ENCODE measurements at regions not wholly inside any gene's neighbourhood (a gene's known extent, or its start where the extent isn't known, plus 50 kb on each side); places are given as distances from the start of the nearest gene placed in this dataset.

DNA sequence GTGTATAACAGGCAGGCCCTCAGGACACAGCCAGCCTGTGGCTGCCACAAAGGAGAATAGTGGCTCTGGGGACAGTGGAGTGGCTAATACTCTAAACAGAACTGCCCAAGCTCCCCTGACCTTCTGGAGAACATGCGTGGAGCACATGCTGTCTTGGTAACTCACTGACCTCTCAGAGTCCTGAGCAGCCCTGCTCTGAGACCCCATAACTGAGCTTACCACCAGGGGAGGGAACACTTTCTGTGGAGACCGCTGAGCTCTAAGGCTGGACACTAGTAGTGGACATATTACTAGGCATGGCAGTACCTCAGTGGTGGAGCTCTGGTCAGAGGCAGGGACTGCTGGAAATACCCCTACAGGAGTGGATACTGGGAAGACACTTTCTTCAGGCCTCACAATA, 60.2 kb upstream of the SPTLC1 start:
- no peak overlapping the region for H3K4me3 ChIP-seq (ENCODE audit: insufficient read depth, low read length)
- H2AFZ ChIP-seq (ENCODE audit: low read length) = no peak overlapping the region
- H4K20me1 ChIP-seq (ENCODE audit: insufficient read depth, low read length) = no peaks in the 10 kb centered on the region
- peak; percentile 34 for DNase-seq (ENCODE audit: insufficient read length, low spot score, missing footprints)
- no peaks in the 10 kb centered on the region for H3K27me3 ChIP-seq (ENCODE audit: insufficient read depth, low read length)
- no peak for TF ChIP-seq CTCF (IDR thresholded peaks at IDR 0.05; ENCODE audit: extremely low read depth, low read depth, low read length)
- no peak overlapping the region for H3K27ac ChIP-seq (ENCODE audit: low read depth, low read length)
- peaks cover 7% of the 10 kb centered on the region for H3K9me3 ChIP-seq (ENCODE audit: low read depth, low read length)
- H3K4me1 ChIP-seq (ENCODE audit: insufficient read depth, low read length) = peaks cover 2% of the 10 kb centered on the region
- H3K4me2 ChIP-seq (ENCODE audit: insufficient read depth, low read length) = no peak overlapping the region
- no peaks in the 10 kb centered on the region for H3K79me2 ChIP-seq (ENCODE audit: insufficient read depth, low read length)
- no peaks in the 10 kb centered on the region for H3K36me3 ChIP-seq (ENCODE audit: insufficient read depth, low read length)

DNA sequence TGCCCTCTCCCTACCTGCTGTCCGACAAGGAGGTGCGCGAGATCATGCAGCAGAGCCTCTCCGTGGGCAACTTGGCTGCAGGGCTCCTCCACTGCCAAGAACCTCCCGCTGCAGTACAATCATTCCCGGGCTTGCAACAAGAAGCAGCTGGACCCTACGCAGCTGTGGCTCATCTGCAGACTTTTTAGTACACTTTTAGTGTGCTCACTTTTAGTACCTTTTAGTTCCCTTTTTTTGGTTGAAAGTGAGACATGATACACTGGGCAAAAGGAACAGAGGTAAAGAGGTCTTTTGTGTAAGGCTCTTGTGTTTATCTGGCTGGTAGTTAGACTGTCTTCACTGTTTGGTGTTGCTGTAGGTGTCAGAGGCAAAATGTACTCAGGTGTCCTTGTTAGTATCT, 58.1 kb upstream of the SPTLC1 start:
- Histone ChIP-seq H3K27ac (ENCODE audit: low read depth, low read length) (no peak overlapping the region), H3K4me1 (ENCODE audit: insufficient read depth, low read length) (no peaks in the 10 kb centered on the region), H3K9me3 (ENCODE audit: low read depth, low read length) (peaks cover 7% of the 10 kb centered on the region), H2AFZ (ENCODE audit: low read length) (no peak overlapping the region), H3K4me2 (ENCODE audit: insufficient read depth, low read length) (no peak overlapping the region), H3K36me3 (ENCODE audit: insufficient read depth, low read length) (no peaks in the 10 kb centered on the region), H3K79me2 (ENCODE audit: insufficient read depth, low read length) (no peaks in the 10 kb centered on the region), H4K20me1 (ENCODE audit: insufficient read depth, low read length) (no peaks in the 10 kb centered on the region), H3K4me3 (ENCODE audit: insufficient read depth, low read length) (no peak overlapping the region), H3K27me3 (ENCODE audit: insufficient read depth, low read length) (no peaks in the 10 kb centered on the region)
- TF ChIP-seq CTCF (IDR thresholded peaks at IDR 0.05; ENCODE audit: extremely low read depth, low read depth, low read length) = no peak
- no peak for DNase-seq (ENCODE audit: insufficient read length, low spot score, missing footprints)

- Histone ChIP-seq H3K36me3 (ENCODE audit: insufficient read depth, low read length) (no peaks in the 10 kb centered on the region), H3K27me3 (ENCODE audit: insufficient read depth, low read length) (no peaks in the 10 kb centered on the region), H4K20me1 (ENCODE audit: insufficient read depth, low read length) (no peaks in the 10 kb centered on the region), H3K4me2 (ENCODE audit: insufficient read depth, low read length) (no peak overlapping the region), H3K9me3 (ENCODE audit: low read depth, low read length) (peaks cover 7% of the 10 kb centered on the region), H3K27ac (ENCODE audit: low read depth, low read length) (no peak overlapping the region), H2AFZ (ENCODE audit: low read length) (no peak overlapping the region), H3K4me3 (ENCODE audit: insufficient read depth, low read length) (no peak overlapping the region), H3K4me1 (ENCODE audit: insufficient read depth, low read length) (no peaks in the 10 kb centered on the region), H3K79me2 (ENCODE audit: insufficient read depth, low read length) (no peaks in the 10 kb centered on the region)
- no peak for TF ChIP-seq CTCF (IDR thresholded peaks at IDR 0.05; ENCODE audit: extremely low read depth, low read depth, low read length)
- DNase-seq (ENCODE audit: insufficient read length, low spot score, missing footprints) = no peak
These were observed 56.6 kb upstream of the SPTLC1 start for GRCh38 chr9:92171822-92172221.

GRCh38 chr9:92171281-92171680, 56.1 kb upstream of the SPTLC1 start:
- Histone ChIP-seq H3K36me3 (ENCODE audit: insufficient read depth, low read length) (no peaks in the 10 kb centered on the region), H3K27me3 (ENCODE audit: insufficient read depth, low read length) (no peaks in the 10 kb centered on the region)
- peak; percentile 35 for DNase-seq (ENCODE audit: insufficient read length, low spot score, missing footprints)

More at GRCh38 chr9:92171281-92171680, 56.1 kb upstream of the SPTLC1 start:
- no peaks in the 10 kb centered on the region for H3K79me2 ChIP-seq (ENCODE audit: insufficient read depth, low read length)
- no peak overlapping the region for H3K27ac ChIP-seq (ENCODE audit: low read depth, low read length)
- no peak overlapping the region for H3K4me3 ChIP-seq (ENCODE audit: insufficient read depth, low read length)
- H3K4me2 ChIP-seq (ENCODE audit: insufficient read depth, low read length) = no peak overlapping the region
- H3K9me3 ChIP-seq (ENCODE audit: low read depth, low read length) = peaks cover 7% of the 10 kb centered on the region
- H3K4me1 ChIP-seq (ENCODE audit: insufficient read depth, low read length) = no peaks in the 10 kb centered on the region
- no peak for TF ChIP-seq CTCF (IDR thresholded peaks at IDR 0.05; ENCODE audit: extremely low read depth, low read depth, low read length)
- no peak overlapping the region for H2AFZ ChIP-seq (ENCODE audit: low read length)
- no peaks in the 10 kb centered on the region for H4K20me1 ChIP-seq (ENCODE audit: insufficient read depth, low read length)

Measured in osteoblast (primary cell).